ENCODE measurements at regions not wholly inside any gene's neighbourhood (a gene's known extent, or its start where the extent isn't known, plus 50 kb on each side); places are given as distances from the start of the nearest gene placed in this dataset.

DNA sequence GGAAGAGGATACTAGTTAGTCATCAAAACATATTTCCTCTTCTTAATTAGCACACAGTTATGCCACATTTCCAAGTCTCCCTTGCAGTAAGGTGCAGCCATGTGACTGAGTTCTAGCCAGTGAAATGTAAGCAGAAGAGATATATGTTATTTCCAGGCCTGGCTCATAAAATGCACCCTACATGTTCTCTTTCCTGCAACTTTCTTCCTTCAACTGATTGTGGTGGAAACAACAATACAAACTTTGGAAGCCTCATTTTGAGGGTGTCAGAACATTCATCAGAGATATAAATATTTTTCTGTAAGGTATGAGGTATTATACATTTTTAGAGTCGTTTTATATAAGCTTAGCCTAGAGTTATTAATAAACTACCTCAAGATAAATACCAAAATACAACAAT is 110.9 kb upstream of the PDE7B start:
- no peaks in the 10 kb centered on the region for H3K4me1 ChIP-seq
- no peaks in the 10 kb centered on the region for H3K36me3 ChIP-seq
- H3K27ac ChIP-seq, result no peak overlapping the region
- H3K27me3 ChIP-seq, result no peaks in the 10 kb centered on the region
- H3K4me3 ChIP-seq, result no peak overlapping the region
- intact Hi-C loops (cut with DNase I; ENCODE audit: low total_unique reads), result no loop called here
- TF ChIP-seq POLR2AphosphoS5 (IDR thresholded peaks at IDR 0.05), result no peak
- TF ChIP-seq, protein P1, sequence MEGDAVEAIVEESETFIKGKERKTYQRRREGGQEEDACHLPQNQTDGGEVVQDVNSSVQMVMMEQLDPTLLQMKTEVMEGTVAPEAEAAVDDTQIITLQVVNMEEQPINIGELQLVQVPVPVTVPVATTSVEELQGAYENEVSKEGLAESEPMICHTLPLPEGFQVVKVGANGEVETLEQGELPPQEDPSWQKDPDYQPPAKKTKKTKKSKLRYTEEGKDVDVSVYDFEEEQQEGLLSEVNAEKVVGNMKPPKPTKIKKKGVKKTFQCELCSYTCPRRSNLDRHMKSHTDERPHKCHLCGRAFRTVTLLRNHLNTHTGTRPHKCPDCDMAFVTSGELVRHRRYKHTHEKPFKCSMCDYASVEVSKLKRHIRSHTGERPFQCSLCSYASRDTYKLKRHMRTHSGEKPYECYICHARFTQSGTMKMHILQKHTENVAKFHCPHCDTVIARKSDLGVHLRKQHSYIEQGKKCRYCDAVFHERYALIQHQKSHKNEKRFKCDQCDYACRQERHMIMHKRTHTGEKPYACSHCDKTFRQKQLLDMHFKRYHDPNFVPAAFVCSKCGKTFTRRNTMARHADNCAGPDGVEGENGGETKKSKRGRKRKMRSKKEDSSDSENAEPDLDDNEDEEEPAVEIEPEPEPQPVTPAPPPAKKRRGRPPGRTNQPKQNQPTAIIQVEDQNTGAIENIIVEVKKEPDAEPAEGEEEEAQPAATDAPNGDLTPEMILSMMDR (IDR thresholded peaks at IDR 0.05), result no peak
- TF ChIP-seq POLR2A (IDR thresholded peaks at IDR 0.05), result no peak
- no peak for DNase-seq (ENCODE audit: low spot score in 2 of 2)
- no peaks in the 10 kb centered on the region for H3K9me3 ChIP-seq

DNA sequence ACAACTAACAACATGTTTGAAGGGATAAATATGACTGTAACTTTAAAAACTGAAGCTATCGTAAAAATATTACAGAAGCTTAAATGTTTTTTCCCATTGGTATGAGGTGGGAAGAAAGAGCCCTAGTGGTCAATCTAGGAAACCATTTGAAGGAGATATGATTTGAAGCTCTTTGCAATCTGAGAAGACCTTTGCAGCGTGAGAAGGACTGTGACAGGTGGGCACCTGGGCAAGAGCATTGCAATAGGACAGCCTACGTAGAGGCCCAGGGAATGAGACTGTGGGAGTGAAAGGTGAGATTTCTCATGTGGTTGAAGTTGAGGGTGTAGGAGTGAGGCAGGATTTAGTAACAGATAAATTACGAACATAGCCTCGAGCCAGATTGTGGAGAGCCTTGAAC is 108.0 kb upstream of the PDE7B start:
- TF ChIP-seq POLR2AphosphoS5 (IDR thresholded peaks at IDR 0.05) (no peak), POLR2A (IDR thresholded peaks at IDR 0.05) (no peak)
- TF ChIP-seq, protein P1 (IDR thresholded peaks at IDR 0.05), result no peak
- H3K27me3 ChIP-seq, result no peaks in the 10 kb centered on the region
- intact Hi-C loops (cut with DNase I; ENCODE audit: low total_unique reads), result no loop called here

DNA sequence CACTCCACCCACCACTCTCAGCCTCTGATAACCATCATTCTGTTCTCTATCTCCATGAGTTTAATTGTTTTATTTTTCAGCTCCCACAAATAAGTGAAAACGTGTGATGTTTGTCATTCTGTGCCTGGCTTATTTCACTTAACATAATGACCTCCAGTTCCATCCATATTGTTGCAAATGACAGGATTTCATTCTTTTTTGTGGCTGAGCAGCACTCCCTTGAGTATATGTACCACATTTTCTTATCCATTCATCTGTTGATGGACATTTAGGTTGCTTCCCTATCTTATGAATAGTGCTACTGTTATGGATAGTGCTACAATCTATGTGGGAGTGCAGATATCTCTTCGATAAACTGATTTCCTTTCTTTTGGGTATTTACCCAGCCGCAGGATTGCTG is 103.3 kb upstream of the PDE7B start:
- no peaks in the 10 kb centered on the region for H3K36me3 ChIP-seq
- no peaks in the 10 kb centered on the region for H3K4me1 ChIP-seq
- intact Hi-C loops (cut with DNase I; ENCODE audit: low total_unique reads), result no loop called here
- no peak for DNase-seq (ENCODE audit: low spot score in 2 of 2)
- no peaks in the 10 kb centered on the region for H3K9me3 ChIP-seq
- no peaks in the 10 kb centered on the region for H3K27me3 ChIP-seq
- no peak overlapping the region for H3K4me3 ChIP-seq
- no peak overlapping the region for H3K27ac ChIP-seq
- TF ChIP-seq, protein P1 (IDR thresholded peaks at IDR 0.05), result no peak
- no peak for TF ChIP-seq POLR2AphosphoS5 (IDR thresholded peaks at IDR 0.05)
- no peak for TF ChIP-seq POLR2A (IDR thresholded peaks at IDR 0.05)

More for the DNA sequence above, 108.0 kb upstream of the PDE7B start:
- no peaks in the 10 kb centered on the region for H3K9me3 ChIP-seq
- no peak overlapping the region for H3K27ac ChIP-seq
- H3K4me1 ChIP-seq, result no peaks in the 10 kb centered on the region
- H3K36me3 ChIP-seq, result no peaks in the 10 kb centered on the region
- DNase-seq (ENCODE audit: low spot score in 2 of 2), result no peak
- no peak overlapping the region for H3K4me3 ChIP-seq

DNA sequence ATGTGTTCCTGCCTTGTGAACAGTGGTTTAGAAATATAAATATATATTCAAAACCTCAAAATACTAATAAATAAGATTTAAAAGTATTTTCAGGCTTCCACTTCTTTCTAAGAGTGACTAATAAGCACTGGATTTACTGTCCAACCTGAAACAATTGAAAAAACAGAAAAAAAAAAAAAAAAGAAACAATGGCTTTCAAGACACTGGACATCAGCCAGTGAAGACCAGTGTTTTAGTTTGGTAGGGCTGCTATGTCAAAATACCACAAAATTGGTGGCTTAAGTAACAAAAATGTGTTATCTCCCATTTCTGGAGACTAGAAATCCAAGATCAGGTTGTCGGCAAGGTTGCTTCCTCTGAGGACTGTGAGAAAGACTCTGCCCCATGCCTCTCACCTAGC is 101.4 kb upstream of the PDE7B start:
- TF ChIP-seq POLR2AphosphoS5 (IDR thresholded peaks at IDR 0.05) (no peak), POLR2A (IDR thresholded peaks at IDR 0.05) (no peak)
- TF ChIP-seq, protein P1 (IDR thresholded peaks at IDR 0.05), result no peak
- no peaks in the 10 kb centered on the region for H3K9me3 ChIP-seq
- H3K4me1 ChIP-seq, result no peaks in the 10 kb centered on the region
- no peak overlapping the region for H3K4me3 ChIP-seq
- H3K36me3 ChIP-seq, result no peaks in the 10 kb centered on the region
- intact Hi-C loops (cut with DNase I; ENCODE audit: low total_unique reads), result no loop called here
- DNase-seq (ENCODE audit: low spot score in 2 of 2), result no peak
- H3K27me3 ChIP-seq, result no peaks in the 10 kb centered on the region
- no peak overlapping the region for H3K27ac ChIP-seq

DNA sequence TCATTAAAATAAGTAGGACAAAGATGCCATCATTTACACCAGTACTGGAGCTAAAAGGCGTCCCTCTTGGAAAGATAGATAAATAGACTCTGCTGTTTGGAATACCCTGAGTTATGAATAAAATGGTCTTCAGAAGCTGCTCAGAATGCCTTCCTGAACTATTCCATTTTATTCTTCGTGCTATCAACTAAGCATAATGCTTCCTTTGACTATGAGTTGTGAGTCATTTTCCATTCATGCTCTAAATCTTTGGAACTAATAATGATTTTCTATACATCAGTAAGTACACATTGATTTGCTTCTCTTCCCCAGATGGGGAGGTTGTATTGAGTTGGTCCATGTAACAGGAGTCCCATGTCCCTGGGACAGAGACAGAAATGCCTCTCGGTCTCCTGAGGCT is 98.3 kb upstream of the PDE7B start:
- intact Hi-C loops (cut with DNase I; ENCODE audit: low total_unique reads), result no loop called here
- DNase-seq (ENCODE audit: low spot score in 2 of 2), result no peak
- H3K36me3 ChIP-seq, result no peaks in the 10 kb centered on the region
- H3K4me3 ChIP-seq, result no peak overlapping the region
- H3K27me3 ChIP-seq, result no peaks in the 10 kb centered on the region
- H3K4me1 ChIP-seq, result no peaks in the 10 kb centered on the region
- H3K27ac ChIP-seq, result no peak overlapping the region
- no peak for TF ChIP-seq POLR2AphosphoS5 (IDR thresholded peaks at IDR 0.05)
- TF ChIP-seq, protein P1 (IDR thresholded peaks at IDR 0.05), result no peak
- no peak for TF ChIP-seq POLR2A (IDR thresholded peaks at IDR 0.05)
- no peaks in the 10 kb centered on the region for H3K9me3 ChIP-seq

Measured in breast epithelium (tissue), 4 donors.